ENCODE measurements at regions not wholly inside any gene's neighbourhood (a gene's known extent, or its start where the extent isn't known, plus 50 kb on each side); places are given as distances from the start of the nearest gene placed in this dataset.

DNA sequence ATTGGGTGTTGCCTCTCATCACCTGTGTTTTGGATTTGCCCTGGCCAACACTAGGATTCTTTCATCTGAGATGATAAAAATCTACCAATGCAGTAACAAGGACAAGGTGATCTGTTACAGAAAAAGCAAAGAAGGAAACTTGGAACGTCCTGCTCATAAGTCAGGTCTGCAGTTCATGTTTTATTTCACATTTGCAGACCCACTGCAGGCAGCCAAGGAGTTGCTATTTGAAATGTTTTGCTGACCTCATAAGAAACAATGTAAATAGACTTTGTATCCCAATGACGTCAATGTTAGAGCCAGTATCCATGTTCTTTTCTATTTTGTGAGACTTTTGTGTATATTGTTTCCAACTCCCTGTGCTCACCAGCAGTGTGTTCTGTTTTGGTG lies 312.9 kb downstream of the DEPDC1B start:
- H3K27ac ChIP-seq = peak overlapping the region; percentile 39; the same call in 1 of the 2 replicates

DNA sequence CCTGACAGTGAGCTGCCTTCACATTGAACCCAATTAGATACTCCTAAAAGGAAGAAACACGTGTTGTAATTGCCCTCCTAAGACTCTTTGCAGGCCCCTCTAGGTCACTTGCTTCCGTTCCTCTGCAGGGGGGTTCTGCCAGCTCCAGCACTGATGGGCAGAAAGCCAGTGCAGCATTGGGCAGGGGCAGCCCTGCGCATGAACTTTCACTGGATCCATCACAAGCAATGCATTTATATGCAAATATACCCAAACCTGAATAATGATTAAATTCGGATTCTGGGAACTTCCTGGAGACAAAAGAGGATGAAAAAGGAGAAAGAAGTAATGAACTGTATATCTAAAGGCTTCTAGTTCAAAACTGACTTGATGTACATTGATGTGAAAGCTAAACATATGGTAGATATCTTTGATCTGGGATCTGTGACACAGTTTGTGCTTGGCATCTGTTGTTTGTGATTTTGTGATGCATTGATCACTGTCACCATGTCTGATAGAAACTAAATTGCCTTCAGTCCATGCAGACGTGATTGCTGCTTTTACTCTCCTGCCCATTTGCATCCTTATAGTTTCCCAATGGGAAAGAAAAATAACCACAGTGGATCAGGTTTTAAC lies 313.4 kb downstream of the DEPDC1B start:
- TF ChIP-seq ZFX (IDR thresholded peaks at IDR 0.05) = no peak
- H3K27ac ChIP-seq = peak overlapping the region; percentile 12; the same call in 1 of the 2 replicates

More for the DNA sequence above, 312.9 kb downstream of the DEPDC1B start:
- no peak for TF ChIP-seq ZFX (IDR thresholded peaks at IDR 0.05)
- TF ChIP-seq, protein P1, sequence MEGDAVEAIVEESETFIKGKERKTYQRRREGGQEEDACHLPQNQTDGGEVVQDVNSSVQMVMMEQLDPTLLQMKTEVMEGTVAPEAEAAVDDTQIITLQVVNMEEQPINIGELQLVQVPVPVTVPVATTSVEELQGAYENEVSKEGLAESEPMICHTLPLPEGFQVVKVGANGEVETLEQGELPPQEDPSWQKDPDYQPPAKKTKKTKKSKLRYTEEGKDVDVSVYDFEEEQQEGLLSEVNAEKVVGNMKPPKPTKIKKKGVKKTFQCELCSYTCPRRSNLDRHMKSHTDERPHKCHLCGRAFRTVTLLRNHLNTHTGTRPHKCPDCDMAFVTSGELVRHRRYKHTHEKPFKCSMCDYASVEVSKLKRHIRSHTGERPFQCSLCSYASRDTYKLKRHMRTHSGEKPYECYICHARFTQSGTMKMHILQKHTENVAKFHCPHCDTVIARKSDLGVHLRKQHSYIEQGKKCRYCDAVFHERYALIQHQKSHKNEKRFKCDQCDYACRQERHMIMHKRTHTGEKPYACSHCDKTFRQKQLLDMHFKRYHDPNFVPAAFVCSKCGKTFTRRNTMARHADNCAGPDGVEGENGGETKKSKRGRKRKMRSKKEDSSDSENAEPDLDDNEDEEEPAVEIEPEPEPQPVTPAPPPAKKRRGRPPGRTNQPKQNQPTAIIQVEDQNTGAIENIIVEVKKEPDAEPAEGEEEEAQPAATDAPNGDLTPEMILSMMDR (conservative IDR thresholded peaks at IDR 0.05) = no peak

- TF ChIP-seq ZFX (IDR thresholded peaks at IDR 0.05) = no peak
- TF ChIP-seq, protein P1 (conservative IDR thresholded peaks at IDR 0.05) = peak; percentile 68
- no peak overlapping the region for H3K27ac ChIP-seq
Measured at GRCh38 chr5:60382716-60383115, 317.2 kb downstream of the DEPDC1B start.

GRCh38 chr5:60379907-60380306 lies 320.1 kb downstream of the DEPDC1B start:
- TF ChIP-seq, protein P1 (conservative IDR thresholded peaks at IDR 0.05) = no peak
- no peak for TF ChIP-seq ZFX (IDR thresholded peaks at IDR 0.05)
- no peak overlapping the region for H3K27ac ChIP-seq

- TF ChIP-seq ZFX (IDR thresholded peaks at IDR 0.05) = no peak
- TF ChIP-seq, protein P1 (conservative IDR thresholded peaks at IDR 0.05) = no peak
- H3K27ac ChIP-seq = no peak overlapping the region
Measured at GRCh38 chr5:60377826-60378225, 322.1 kb downstream of the DEPDC1B start.

DNA sequence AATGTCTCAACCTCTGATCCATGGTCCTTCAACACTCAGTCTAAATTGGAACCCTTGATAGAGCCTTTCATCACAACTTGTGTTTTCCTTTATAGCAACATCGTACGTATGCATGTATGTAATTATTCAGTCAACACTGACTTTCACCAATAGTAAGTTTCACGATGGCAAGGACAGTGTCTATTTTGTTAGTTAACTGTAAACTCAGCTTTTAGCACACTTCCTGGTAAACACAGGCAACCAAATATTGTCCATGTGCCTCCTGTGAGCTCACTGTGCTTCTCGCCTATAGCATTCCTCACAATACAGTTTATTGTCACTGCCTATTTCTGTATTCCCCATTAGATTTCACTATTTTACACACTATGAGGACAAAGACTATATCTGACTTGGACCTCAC lies 323.1 kb downstream of the DEPDC1B start:
- H3K27ac ChIP-seq = no peak overlapping the region
- TF ChIP-seq, protein P1 (conservative IDR thresholded peaks at IDR 0.05) = no peak
- TF ChIP-seq ZFX (IDR thresholded peaks at IDR 0.05) = no peak

DNA sequence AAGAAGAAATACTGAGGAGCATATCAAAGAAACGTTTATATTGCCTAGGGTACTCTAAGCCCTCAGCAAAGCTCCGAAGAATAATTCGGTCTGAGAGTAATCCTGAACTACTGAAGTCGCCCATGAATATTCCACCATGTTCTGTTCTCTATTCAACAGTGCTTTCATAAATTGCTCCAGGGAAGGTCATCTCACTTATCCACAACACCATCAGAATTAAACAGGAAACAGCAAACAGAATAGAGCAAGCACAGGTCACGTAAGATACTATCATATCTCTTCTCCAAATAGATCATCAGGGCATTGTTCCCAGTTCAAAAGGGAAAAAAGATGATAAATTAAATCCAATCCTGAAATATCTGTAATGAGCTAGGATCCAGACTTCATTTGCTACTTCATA lies 325.6 kb downstream of the DEPDC1B start:
- TF ChIP-seq ZFX (IDR thresholded peaks at IDR 0.05) = no peak
- TF ChIP-seq, protein P1 (conservative IDR thresholded peaks at IDR 0.05) = no peak
- no peak overlapping the region for H3K27ac ChIP-seq

DNA sequence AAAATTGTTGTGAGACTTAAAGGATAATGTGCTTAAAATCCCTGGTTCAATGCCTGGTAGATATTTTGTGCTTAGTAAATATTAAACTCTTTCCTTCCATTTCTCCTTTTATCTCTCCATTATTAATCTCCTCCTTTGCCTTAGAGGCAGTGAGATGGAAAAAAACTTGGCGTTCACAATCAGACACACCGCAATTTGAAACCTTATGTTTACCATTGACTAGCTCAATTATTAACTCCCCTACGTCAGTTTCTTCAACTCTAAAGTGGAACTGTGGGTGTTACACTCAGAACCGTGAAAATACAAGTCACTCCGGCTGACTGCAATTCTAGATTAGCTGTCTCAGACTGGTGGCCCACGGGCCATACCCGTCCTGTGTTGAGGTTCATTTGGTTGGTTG lies 327.2 kb downstream of the DEPDC1B start:
- no peak overlapping the region for H3K27ac ChIP-seq
- TF ChIP-seq, protein P1 (conservative IDR thresholded peaks at IDR 0.05) = no peak
- TF ChIP-seq ZFX (IDR thresholded peaks at IDR 0.05) = no peak

Data from C4-2B (cell line).